ENCODE measurements at regions not wholly inside any gene's neighbourhood (a gene's known extent, or its start where the extent isn't known, plus 50 kb on each side); places are given as distances from the start of the nearest gene placed in this dataset.

GRCh38 chr14:53772936-53773335, 183.7 kb downstream of the BMP4 start:
- H3K4me1 ChIP-seq (ENCODE audit: control insufficient read depth in 1 of 2, insufficient read depth in 2 of 2, low read depth in 1 of 2, low read length in 1 of 2) = no peaks in the 10 kb centered on the region
- DNase-seq = no peak
- H3K27me3 ChIP-seq (ENCODE audit: insufficient read depth) = no peaks in the 10 kb centered on the region
- TF ChIP-seq ELF1 (IDR thresholded peaks at IDR 0.05) (no peak), CHD2 (IDR thresholded peaks at IDR 0.05; ENCODE audit: low read length, partially characterized antibody) (no peak), SIN3A (IDR thresholded peaks at IDR 0.05; ENCODE audit: borderline replicate concordance, low read depth, low read length) (no peak), ZBTB33 (IDR thresholded peaks at IDR 0.05; ENCODE audit: borderline replicate concordance, low read depth) (no peak), MXI1 (IDR thresholded peaks at IDR 0.05; ENCODE audit: low read depth, low read length) (no peak), NFIC (IDR thresholded peaks at IDR 0.05; ENCODE audit: borderline replicate concordance) (no peak)
- H3K4me3 ChIP-seq (ENCODE audit: low read depth in 2 of 2, low read length in 1 of 2) = no peak overlapping the region
- H3K79me2 ChIP-seq (ENCODE audit: insufficient read depth) = no peaks in the 10 kb centered on the region
- H3K9ac ChIP-seq = no peak overlapping the region
- no peak overlapping the region for H3K27ac ChIP-seq (ENCODE audit: low read depth in 2 of 2, low read length in 1 of 2)
- H3K9me3 ChIP-seq = no peaks in the 10 kb centered on the region
- H3K9me2 ChIP-seq = no peaks in the 10 kb centered on the region
- ChIA-PET POLR2A (no interaction called here), CTCF (interaction anchor here (1.1 kb wide), 1 partner anchor 19 kb away, joined by 3 read pairs; no protein-coding TSS in a partner anchor)
- no peak overlapping the region for H2AFZ ChIP-seq (ENCODE audit: low read depth)
- H3K36me3 ChIP-seq (replicated peaks in 1 of 2; ENCODE audit: control insufficient read depth in 1 of 2, insufficient read depth in 2 of 2, low read length in 1 of 2) = no peaks in the 10 kb centered on the region
- no peak overlapping the region for H3K4me2 ChIP-seq
- 15% methylated on average over 5 of the region's 5 CpGs for WGBS (ENCODE audit: low lambda C conversion rate)
- no peaks in the 10 kb centered on the region for H3F3A ChIP-seq (replicated peaks; ENCODE audit: insufficient read depth)
- H4K20me1 ChIP-seq (ENCODE audit: insufficient read depth) = no peaks in the 10 kb centered on the region

GRCh38 chr14:53767566-53767965, 189.1 kb downstream of the BMP4 start:
- no peaks in the 10 kb centered on the region for H3F3A ChIP-seq (replicated peaks; ENCODE audit: insufficient read depth)
- H3K27ac ChIP-seq (ENCODE audit: low read depth in 2 of 2, low read length in 1 of 2) = no peak overlapping the region
- POLR2A ChIA-PET = no interaction called here
- DNase-seq = no peak
- H3K4me3 ChIP-seq (ENCODE audit: low read depth in 2 of 2, low read length in 1 of 2) = no peak overlapping the region
- CTCF ChIA-PET = no interaction called here
- H3K4me1 ChIP-seq (ENCODE audit: control insufficient read depth in 1 of 2, insufficient read depth in 2 of 2, low read depth in 1 of 2, low read length in 1 of 2) = no peaks in the 10 kb centered on the region
- H3K9me2 ChIP-seq = no peaks in the 10 kb centered on the region
- no peaks in the 10 kb centered on the region for H4K20me1 ChIP-seq (ENCODE audit: insufficient read depth)
- no peaks in the 10 kb centered on the region for H3K36me3 ChIP-seq (replicated peaks in 1 of 2; ENCODE audit: control insufficient read depth in 1 of 2, insufficient read depth in 2 of 2, low read length in 1 of 2)
- WGBS (ENCODE audit: low lambda C conversion rate) = 17% methylated on average over 2 of the region's 2 CpGs
- no peaks in the 10 kb centered on the region for H3K27me3 ChIP-seq (ENCODE audit: insufficient read depth)
- H3K9me3 ChIP-seq = no peaks in the 10 kb centered on the region
- no peaks in the 10 kb centered on the region for H3K79me2 ChIP-seq (ENCODE audit: insufficient read depth)
- no peak overlapping the region for H3K4me2 ChIP-seq
- no peak overlapping the region for H3K9ac ChIP-seq
- H2AFZ ChIP-seq (ENCODE audit: low read depth) = no peak overlapping the region
- TF ChIP-seq MAX (IDR thresholded peaks at IDR 0.05; ENCODE audit: low read depth) (no peak), RCOR1 (IDR thresholded peaks at IDR 0.05; ENCODE audit: low read length) (no peak), MXI1 (IDR thresholded peaks at IDR 0.05; ENCODE audit: low read depth, low read length) (no peak), EZH2phosphoT487 (IDR thresholded peaks at IDR 0.05; ENCODE audit: borderline replicate concordance, low read depth) (no peak), GABPA (IDR thresholded peaks at IDR 0.05; ENCODE audit: low read depth) (no peak), JUND (IDR thresholded peaks at IDR 0.05) (no peak), YY1 (IDR thresholded peaks at IDR 0.05; ENCODE audit: low read depth) (no peak), FOXM1 (IDR thresholded peaks at IDR 0.05; ENCODE audit: low read depth) (no peak), ELF1 (IDR thresholded peaks at IDR 0.05) (no peak), POLR2AphosphoS5 (IDR thresholded peaks at IDR 0.05; ENCODE audit: low read depth, low read length) (no peak), CHD2 (IDR thresholded peaks at IDR 0.05; ENCODE audit: low read length, partially characterized antibody) (no peak), USF2 (IDR thresholded peaks at IDR 0.05; ENCODE audit: borderline replicate concordance, low read depth, low read length) (no peak), NRF1 (IDR thresholded peaks at IDR 0.05; ENCODE audit: low read depth, low read length) (no peak), NFIC (IDR thresholded peaks at IDR 0.05; ENCODE audit: borderline replicate concordance) (no peak), RFX5 (IDR thresholded peaks at IDR 0.05; ENCODE audit: low read length) (no peak), SMC3 (IDR thresholded peaks at IDR 0.05; ENCODE audit: low read depth, low read length) (no peak), ZBTB33 (IDR thresholded peaks at IDR 0.05; ENCODE audit: borderline replicate concordance, low read depth) (no peak), MEF2A (IDR thresholded peaks at IDR 0.05; ENCODE audit: borderline replicate concordance, low read depth) (no peak), REST (IDR thresholded peaks at IDR 0.05; ENCODE audit: low read depth, low read length) (no peak)
